ENCODE measurements at regions not wholly inside any gene's neighbourhood (a gene's known extent, or its start where the extent isn't known, plus 50 kb on each side); places are given as distances from the start of the nearest gene placed in this dataset.
A peak's percentile ranks its signal among the peaks of the same experiment; 100 is the strongest.

- H3K27ac ChIP-seq, result no peak overlapping the region
- H3K4me3 ChIP-seq, result no peak overlapping the region
- WGBS, 2 donors, result 81 to 90% methylated on average over 3 of the region's 3 CpGs
- H3K9me3 ChIP-seq, result no peaks in the 10 kb centered on the region
- no peak for DNase-seq
- H3K4me1 ChIP-seq, result no peaks in the 10 kb centered on the region
- intact Hi-C loops (cut with DNase I), result no loop called here
- no peaks in the 10 kb centered on the region for H3K27me3 ChIP-seq
- TF ChIP-seq CTCF (IDR thresholded peaks at IDR 0.05) (peak in 1 of 6 experiments; percentile 20), POLR2A (IDR thresholded peaks at IDR 0.05) (no peak)
- no peaks in the 10 kb centered on the region for H3K36me3 ChIP-seq
These were observed 1280.9 kb downstream of the AACS start for GRCh38 chr12:126346087-126346486.

GRCh38 chr12:126347421-126347820 lies 1282.2 kb downstream of the AACS start:
- Histone ChIP-seq H3K9me3 (no peaks in the 10 kb centered on the region), H3K36me3 (no peaks in the 10 kb centered on the region), H3K27me3 (no peaks in the 10 kb centered on the region), H3K4me1 (no peaks in the 10 kb centered on the region), H3K4me3 (no peak overlapping the region), H3K27ac (no peak overlapping the region)
- no peak for TF ChIP-seq CTCF (IDR thresholded peaks at IDR 0.05)
- no peak for TF ChIP-seq POLR2A (IDR thresholded peaks at IDR 0.05)
- WGBS, 2 donors, result 56 to 71% methylated on average over 1 to 3 of the region's 5 CpGs
- no peak for DNase-seq
- intact Hi-C loops (cut with DNase I), result no loop called here

GRCh38 chr12:126349383-126349782 lies 1284.1 kb downstream of the AACS start:
- intact Hi-C loops (cut with DNase I), result no loop called here
- 81 to 82% methylated on average over 5 of the region's 5 CpGs for WGBS, 2 donors
- H3K27me3 ChIP-seq, result no peaks in the 10 kb centered on the region
- TF ChIP-seq POLR2A (IDR thresholded peaks at IDR 0.05) (no peak), CTCF (IDR thresholded peaks at IDR 0.05) (no peak)
- no peak for DNase-seq
- no peaks in the 10 kb centered on the region for H3K9me3 ChIP-seq
- no peak overlapping the region for H3K27ac ChIP-seq
- no peak overlapping the region for H3K4me3 ChIP-seq
- H3K4me1 ChIP-seq, result no peaks in the 10 kb centered on the region
- H3K36me3 ChIP-seq, result no peaks in the 10 kb centered on the region

- TF ChIP-seq CTCF (IDR thresholded peaks at IDR 0.05), result no peak
- TF ChIP-seq POLR2A (IDR thresholded peaks at IDR 0.05), result no peak
- 19 to 22% methylated on average over 1 of the region's 1 CpG for WGBS, 2 donors
- Histone ChIP-seq H3K4me1 (no peaks in the 10 kb centered on the region), H3K27ac (no peak overlapping the region), H3K27me3 (no peaks in the 10 kb centered on the region), H3K9me3 (no peaks in the 10 kb centered on the region), H3K36me3 (no peaks in the 10 kb centered on the region), H3K4me3 (no peak overlapping the region)
- intact Hi-C loops (cut with DNase I), result no loop called here
- no peak for DNase-seq
These were observed 1288.4 kb downstream of the AACS start for GRCh38 chr12:126353604-126354003.

- H3K27me3 ChIP-seq, result no peaks in the 10 kb centered on the region
- H3K27ac ChIP-seq, result no peak overlapping the region
- no peaks in the 10 kb centered on the region for H3K4me1 ChIP-seq
- no peak for TF ChIP-seq CTCF (IDR thresholded peaks at IDR 0.05)
- TF ChIP-seq POLR2A (IDR thresholded peaks at IDR 0.05), result no peak
- DNase-seq, result no peak
- H3K36me3 ChIP-seq, result no peaks in the 10 kb centered on the region
- no peaks in the 10 kb centered on the region for H3K9me3 ChIP-seq
- 41 to 72% methylated on average over 4 of the region's 4 CpGs for WGBS, 2 donors
- intact Hi-C loops (cut with DNase I), result no loop called here
- no peak overlapping the region for H3K4me3 ChIP-seq
These were observed 1289.4 kb downstream of the AACS start for GRCh38 chr12:126354633-126355032.
